ENCODE measurements at regions not wholly inside any gene's neighbourhood (a gene's known extent, or its start where the extent isn't known, plus 50 kb on each side); places are given as distances from the start of the nearest gene placed in this dataset.

DNA sequence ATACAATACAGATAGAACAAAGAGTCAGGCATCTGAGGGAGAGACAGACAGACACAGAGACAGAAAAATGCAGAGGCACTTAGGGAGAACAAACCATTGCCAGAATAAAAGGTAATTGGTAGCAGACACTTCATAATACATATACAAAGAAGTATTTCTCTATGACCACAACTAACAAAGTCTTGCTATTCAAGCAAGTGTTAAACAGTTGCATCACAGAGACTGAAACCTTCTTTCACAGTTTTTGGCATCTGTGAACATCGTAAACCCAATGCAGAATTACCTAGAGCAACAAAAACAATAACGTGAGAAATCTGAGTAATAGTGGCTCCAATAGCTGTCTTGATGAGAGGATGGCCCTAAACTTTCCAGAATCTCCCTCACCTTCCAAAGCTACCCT lies 116.4 kb downstream of the BLID start:
- TF ChIP-seq POLR2A (IDR thresholded peaks at IDR 0.05) (no peak), POLR2AphosphoS5 (IDR thresholded peaks at IDR 0.05; ENCODE audit: insufficient read depth in 1 of 2, low read depth in 1 of 2) (no peak)
- TF ChIP-seq, protein P1, sequence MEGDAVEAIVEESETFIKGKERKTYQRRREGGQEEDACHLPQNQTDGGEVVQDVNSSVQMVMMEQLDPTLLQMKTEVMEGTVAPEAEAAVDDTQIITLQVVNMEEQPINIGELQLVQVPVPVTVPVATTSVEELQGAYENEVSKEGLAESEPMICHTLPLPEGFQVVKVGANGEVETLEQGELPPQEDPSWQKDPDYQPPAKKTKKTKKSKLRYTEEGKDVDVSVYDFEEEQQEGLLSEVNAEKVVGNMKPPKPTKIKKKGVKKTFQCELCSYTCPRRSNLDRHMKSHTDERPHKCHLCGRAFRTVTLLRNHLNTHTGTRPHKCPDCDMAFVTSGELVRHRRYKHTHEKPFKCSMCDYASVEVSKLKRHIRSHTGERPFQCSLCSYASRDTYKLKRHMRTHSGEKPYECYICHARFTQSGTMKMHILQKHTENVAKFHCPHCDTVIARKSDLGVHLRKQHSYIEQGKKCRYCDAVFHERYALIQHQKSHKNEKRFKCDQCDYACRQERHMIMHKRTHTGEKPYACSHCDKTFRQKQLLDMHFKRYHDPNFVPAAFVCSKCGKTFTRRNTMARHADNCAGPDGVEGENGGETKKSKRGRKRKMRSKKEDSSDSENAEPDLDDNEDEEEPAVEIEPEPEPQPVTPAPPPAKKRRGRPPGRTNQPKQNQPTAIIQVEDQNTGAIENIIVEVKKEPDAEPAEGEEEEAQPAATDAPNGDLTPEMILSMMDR (IDR thresholded peaks at IDR 0.05): no peak

All from vagina (tissue), 2 donors.